ENCODE measurements at regions not wholly inside any gene's neighbourhood (a gene's known extent, or its start where the extent isn't known, plus 50 kb on each side); places are given as distances from the start of the nearest gene placed in this dataset.

GRCh38 chr1:81313289-81313688 is 487.4 kb upstream of the ADGRL2 start:
- H3K27ac ChIP-seq: no peak overlapping the region
- no peak for TF ChIP-seq CTCF (IDR thresholded peaks at IDR 0.05)
- no peak for TF ChIP-seq ZFX (IDR thresholded peaks at IDR 0.05; ENCODE audit: borderline replicate concordance)

GRCh38 chr1:81312272-81312754 is 488.4 kb upstream of the ADGRL2 start:
- H3K27ac ChIP-seq: no peak overlapping the region
- TF ChIP-seq CTCF (IDR thresholded peaks at IDR 0.05) (no peak), ZFX (IDR thresholded peaks at IDR 0.05; ENCODE audit: borderline replicate concordance) (no peak)

GRCh38 chr1:81310250-81310649 is 490.5 kb upstream of the ADGRL2 start:
- TF ChIP-seq ZFX (IDR thresholded peaks at IDR 0.05; ENCODE audit: borderline replicate concordance): no peak
- TF ChIP-seq CTCF (IDR thresholded peaks at IDR 0.05): no peak
- H3K27ac ChIP-seq: no peak overlapping the region

- TF ChIP-seq ZFX (IDR thresholded peaks at IDR 0.05; ENCODE audit: borderline replicate concordance) (no peak), CTCF (IDR thresholded peaks at IDR 0.05) (no peak)
- no peak overlapping the region for H3K27ac ChIP-seq
These were observed 492.5 kb upstream of the ADGRL2 start for GRCh38 chr1:81308191-81308590.

- TF ChIP-seq CTCF (IDR thresholded peaks at IDR 0.05): no peak
- H3K27ac ChIP-seq: no peak overlapping the region
These were observed 492.9 kb upstream of the ADGRL2 start for GRCh38 chr1:81307786-81308185.

GRCh38 chr1:81305997-81306452 is 494.7 kb upstream of the ADGRL2 start:
- TF ChIP-seq ZFX (IDR thresholded peaks at IDR 0.05; ENCODE audit: borderline replicate concordance): no peak
- TF ChIP-seq CTCF (IDR thresholded peaks at IDR 0.05): peak; percentile 69
- H3K27ac ChIP-seq: no peak overlapping the region

- TF ChIP-seq CTCF (IDR thresholded peaks at IDR 0.05) (no peak), ZFX (IDR thresholded peaks at IDR 0.05; ENCODE audit: borderline replicate concordance) (no peak)
- H3K27ac ChIP-seq: no peak overlapping the region
These were observed 496.5 kb upstream of the ADGRL2 start for GRCh38 chr1:81304187-81304586.
